Panc1 (cell line): ENCODE measurements at regions not wholly inside any gene's neighbourhood (a gene's known extent, or its start where the extent isn't known, plus 50 kb on each side); places are given as distances from the start of the nearest gene placed in this dataset.

Experiments used
- ATAC-seq: fragments of 200-7000 bp; cut with Tn5 transposase; 2 replicates; pipeline ENCODE4 v1.9.1; 2020; ENCODE audit warnings: mild to moderate bottlenecking, moderate library complexity
- BruUV-seq: library from RNA; stranded (reverse); fragments of 400-500 nt; replicated peaks from 2 replicates; lab custom pipeline; 2021; lab: Mats Ljungman, UMichigan
- CTCF ChIA-PET: fragments of 300-600 bp; sonication (Branson Sonifier 250); formaldehyde crosslinking; loops from one replicate; lab custom pipeline; 2022; ENCODE audit warnings: antibody characterized with exemption; lab: Charles Lee
- POLR2A ChIA-PET: fragments of 300-600 bp; sonication (Branson Sonifier 250); formaldehyde crosslinking; loops from one replicate; lab custom pipeline; 2022; ENCODE audit warnings: antibody characterized with exemption; lab: Charles Lee
- DNase-seq: peaks from one replicate; pipeline ENCODE4 v3.0.0-alpha.2; 2010; ENCODE audit warnings: low read depth, low spot score
- H3K27ac ChIP-seq: 2 replicates; pipeline ENCODE4 v1.5.1; 2011; ENCODE audit warnings: mild to moderate bottlenecking, low read length, inconsistent platforms
- H3K27me3 ChIP-seq: fragments of 200-500 bp; sonication (Bioruptor generic); 2 replicates; pipeline ENCODE4 v1.6.0; 2014; ENCODE audit warnings: low read length, inconsistent platforms; ENCODE audit not compliant: control insufficient read depth, insufficient read depth
- H3K36me3 ChIP-seq: fragments of 200-500 bp; sonication (Bioruptor generic); 2 replicates; pipeline ENCODE4 v1.5.1; 2014; ENCODE audit warnings: inconsistent platforms, mild to moderate bottlenecking, low read length, moderate library complexity; ENCODE audit not compliant: control insufficient read depth, insufficient read depth
- H3K4me1 ChIP-seq: 2 replicates; pipeline ENCODE4 v1.5.1; 2011; ENCODE audit warnings: inconsistent platforms, mild to moderate bottlenecking, low read length, moderate library complexity; ENCODE audit not compliant: control insufficient read depth, insufficient read depth
- H3K4me3 ChIP-seq, 2 experiments: 2 replicates each; pipeline ENCODE4 v1.5.1; 2011 to 2012; ENCODE audit warnings: low read depth in 2 of 2, low read length in 2 of 2, mild to moderate bottlenecking in 2 of 2, inconsistent platforms in 1 of 2, moderate library complexity in 1 of 2
- H3K9me3 ChIP-seq: fragments of 200-500 bp; sonication (Bioruptor generic); 2 replicates; pipeline ENCODE4 v1.5.1; 2014; ENCODE audit warnings: low read depth, mild to moderate bottlenecking, inconsistent platforms, low read length, moderate library complexity; ENCODE audit not compliant: control insufficient read depth, insufficient read depth
- CTCF ChIP-seq: fragments of 450-650 bp; IDR thresholded peaks from 2 replicates; pipeline ENCODE4 v1.5.1; 2017; ENCODE audit warnings: mild to moderate bottlenecking
- POLR2AphosphoS5 ChIP-seq: IDR thresholded peaks from 2 replicates; pipeline ENCODE4 v1.6.1; 2012; ENCODE audit warnings: mild to moderate bottlenecking, low read depth, low read length, moderate library complexity
- SIN3A ChIP-seq: IDR thresholded peaks from 2 replicates; pipeline ENCODE4 v1.6.1; 2012; ENCODE audit warnings: low read depth, mild to moderate bottlenecking, low read length, moderate library complexity, borderline replicate concordance; ENCODE audit not compliant: insufficient read depth
- TCF7L2 ChIP-seq: IDR thresholded peaks from 2 replicates; pipeline ENCODE4 v1.6.1; 2011; ENCODE audit warnings: mild to moderate bottlenecking, low read depth, low read length, inconsistent platforms
- in situ Hi-C: cut with HindIII; loops from 2 replicates; pipeline ENCODE4 v1.10.0; 2016; ENCODE audit warnings: low sequenced_read_pairs, low pct_unique_long_range_greater_than_20kb
- intact Hi-C: fragments of 100-400 bp; cut with micrococcal nuclease; formaldehyde crosslinking; loops from one replicate; pipeline ENCODE4 v1.10.0; 2022; ENCODE audit not compliant: unreplicated experiment

DNA sequence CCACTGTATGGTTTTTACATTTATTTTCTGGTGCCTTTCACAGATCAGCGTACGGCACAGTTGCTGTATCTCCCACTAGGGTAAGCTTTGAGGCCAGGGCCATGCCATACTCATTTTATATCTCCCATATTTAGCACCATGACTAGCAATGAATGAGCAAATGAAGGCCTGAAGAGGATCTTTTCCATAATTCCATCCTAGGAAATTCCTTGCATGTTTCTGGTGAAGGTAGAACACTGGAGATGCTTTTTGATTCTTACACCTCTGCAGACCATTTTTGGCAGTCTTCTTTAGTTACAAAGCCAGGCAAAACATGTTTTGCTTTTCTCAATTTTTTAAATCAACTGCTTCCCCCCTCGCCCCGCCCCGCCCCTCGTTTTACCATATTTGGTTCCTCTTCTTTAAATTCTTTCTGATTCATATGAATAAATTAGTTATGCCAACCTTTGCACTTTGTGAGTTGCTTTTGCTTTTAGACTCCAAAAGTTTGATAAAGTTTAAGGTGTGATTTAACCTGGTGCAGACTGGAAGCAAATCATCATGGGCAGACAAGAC is 78.9 kb upstream of the AK4 start:
- no TSS peak for BruUV-seq
- no peak overlapping the region for H3K27ac ChIP-seq
- in situ Hi-C loops (no loop called here), intact Hi-C loops (loop anchor here (10.0 kb wide), 1 partner anchor 356 kb away; the partner anchor contains the start of genes LEPR and LEPROT)
- H3K4me1 ChIP-seq: no peaks in the 10 kb centered on the region; the same call in 1 of the 2 replicates
- ChIA-PET POLR2A (no interaction called here), CTCF (no interaction called here)
- H3K36me3 ChIP-seq: peaks cover 3% of the 10 kb centered on the region; the same call in 1 of the 2 replicates
- H3K9me3 ChIP-seq: no peaks in the 10 kb centered on the region
- ATAC-seq (no peak), DNase-seq (no peak)
- TF ChIP-seq CTCF (no peak), SIN3A (no peak), POLR2AphosphoS5 (no peak), TCF7L2 (no peak)
- peak overlapping the region; percentile 49 to 68 for H3K4me3 ChIP-seq
- peaks cover 12% of the 10 kb centered on the region for H3K27me3 ChIP-seq

GRCh38 chr1:65072845-65073244 is 75.2 kb upstream of the AK4 start:
- H3K4me1 ChIP-seq: no peaks in the 10 kb centered on the region; the same call in 1 of the 2 replicates
- ChIA-PET CTCF (no interaction called here), POLR2A (no interaction called here)
- H3K27ac ChIP-seq: no peak overlapping the region
- DNase-seq (no peak), ATAC-seq (no peak)
- TF ChIP-seq TCF7L2 (no peak), SIN3A (no peak)
- no peak overlapping the region for H3K4me3 ChIP-seq
- H3K36me3 ChIP-seq: no peaks in the 10 kb centered on the region
- H3K27me3 ChIP-seq: peaks cover 6% of the 10 kb centered on the region
- H3K9me3 ChIP-seq: no peaks in the 10 kb centered on the region
- in situ Hi-C loops: no loop called here
- intact Hi-C loops: no loop called here
- BruUV-seq: no TSS peak

GRCh38 chr1:65075123-65075976 is 72.7 kb upstream of the AK4 start:
- POLR2A ChIA-PET: no interaction called here
- peak; percentile 51 for DNase-seq
- intact Hi-C loops: no loop called here

More at GRCh38 chr1:65075123-65075976, 72.7 kb upstream of the AK4 start:
- Histone ChIP-seq H3K4me3 (no peak overlapping the region), H3K4me1 (no peaks in the 10 kb centered on the region), H3K27ac (no peak overlapping the region), H3K36me3 (no peaks in the 10 kb centered on the region), H3K9me3 (no peaks in the 10 kb centered on the region), H3K27me3 (peaks cover 8% of the 10 kb centered on the region)
- TF ChIP-seq TCF7L2 (0 out of 2 replicates have a peak, but pooled peaks have one; percentile 20), CTCF (peak; percentile 84), SIN3A (no peak)
- in situ Hi-C loops: no loop called here
- CTCF ChIA-PET: interaction anchor here (0.6 to 0.7 kb wide), 4 partner anchors 10 to 179 kb away, joined by 3 to 10 read pairs (median 4); no protein-coding TSS in a partner anchor
- peak; percentile 94 for ATAC-seq
- BruUV-seq: no TSS peak
